Neural progenitor cell (in vitro differentiated cells): ENCODE measurements at regions not wholly inside any gene's neighbourhood (a gene's known extent, or its start where the extent isn't known, plus 50 kb on each side); places are given as distances from the start of the nearest gene placed in this dataset.

Experiments
- DNase-seq: peaks from one replicate; pipeline ENCODE4 v3.0.0-alpha.2; 2016; ENCODE audit warnings: low spot score
- H2AFZ ChIP-seq: fragments of 200-600 bp; sonication (generic); replicated peaks from 2 replicates; pipeline ENCODE4 v1.6.1; 2016; ENCODE audit warnings: antibody characterized with exemption
- H3F3A ChIP-seq: fragments of 200-600 bp; sonication (generic); 2 replicates; pipeline ENCODE4 v1.6.1; 2016; ENCODE audit warnings: antibody characterized with exemption, low read depth
- H3K27ac ChIP-seq: fragments of 200-600 bp; sonication (generic); 2 replicates; pipeline ENCODE4 v1.5.1; 2016; ENCODE audit warnings: mild to moderate bottlenecking
- H3K27me3 ChIP-seq: fragments of 200-600 bp; sonication (generic); 2 replicates; pipeline ENCODE4 v1.6.1; 2016; ENCODE audit warnings: mild to moderate bottlenecking, moderate library complexity
- H3K36me3 ChIP-seq: fragments of 200-600 bp; sonication (generic); 2 replicates; pipeline ENCODE4 v1.5.1; 2016
- H3K4me1 ChIP-seq: fragments of 200-600 bp; sonication (generic); 2 replicates; pipeline ENCODE4 v1.6.1; 2016; ENCODE audit warnings: mixed run types
- H3K4me2 ChIP-seq: fragments of 200-600 bp; sonication (generic); 2 replicates; pipeline ENCODE4 v1.6.1; 2016
- H3K4me3 ChIP-seq: fragments of 200-600 bp; sonication (generic); 2 replicates; pipeline ENCODE4 v1.5.1; 2016
- H3K79me2 ChIP-seq: fragments of 200-600 bp; sonication (generic); 2 replicates; pipeline ENCODE4 v1.6.1; 2016; ENCODE audit warnings: low read depth
- H3K9ac ChIP-seq: fragments of 200-600 bp; sonication (generic); 2 replicates; pipeline ENCODE4 v1.6.1; 2016
- H3K9me3 ChIP-seq: fragments of 200-600 bp; sonication (generic); 2 replicates; pipeline ENCODE4 v1.5.1; 2016; ENCODE audit warnings: low read depth
- H4K20me1 ChIP-seq: fragments of 200-600 bp; sonication (generic); 2 replicates; pipeline ENCODE4 v1.6.1; 2016; ENCODE audit warnings: low read depth
- H3K27ac Mint-ChIP-seq: 3 replicates; pipeline ENCODE4 v1.8.0; 2021; ENCODE audit warnings: mixed read lengths
- H3K27me3 Mint-ChIP-seq: 2 replicates; pipeline ENCODE4 v1.8.0; 2022; ENCODE audit warnings: low read depth, mild to moderate bottlenecking, inconsistent platforms, moderate library complexity, mixed read lengths; ENCODE audit not compliant: insufficient read depth
- H3K36me3 Mint-ChIP-seq: 3 replicates; pipeline ENCODE4 v1.8.0; 2021; ENCODE audit warnings: mixed read lengths
- H3K4me1 Mint-ChIP-seq: 3 replicates; pipeline ENCODE4 v1.8.0; 2021; ENCODE audit warnings: mixed read lengths
- H3K4me3 Mint-ChIP-seq: 3 replicates; pipeline ENCODE4 v1.8.0; 2021; ENCODE audit warnings: mild to moderate bottlenecking, moderate library complexity, mixed read lengths
- H3K9me3 Mint-ChIP-seq: 3 replicates; pipeline ENCODE4 v1.8.0; 2020; ENCODE audit warnings: mixed read lengths
- EZH2 ChIP-seq: fragments of 200-600 bp; sonication (generic); IDR thresholded peaks from 2 replicates; pipeline ENCODE4 v1.6.1; 2017; ENCODE audit warnings: antibody characterized with exemption, mild to moderate bottlenecking, moderate library complexity
- EZH2phosphoT487 ChIP-seq: fragments of 200-600 bp; sonication (generic); IDR thresholded peaks from 2 replicates; pipeline ENCODE4 v1.6.1; 2017; ENCODE audit warnings: antibody characterized with exemption
- TF ChIP-seq, protein P1 (sequence below): fragments of 200-600 bp; sonication (generic); IDR thresholded peaks from 2 replicates; pipeline ENCODE4 v1.5.1; 2017; ENCODE audit warnings: antibody characterized with exemption, mild to moderate bottlenecking

DNA sequence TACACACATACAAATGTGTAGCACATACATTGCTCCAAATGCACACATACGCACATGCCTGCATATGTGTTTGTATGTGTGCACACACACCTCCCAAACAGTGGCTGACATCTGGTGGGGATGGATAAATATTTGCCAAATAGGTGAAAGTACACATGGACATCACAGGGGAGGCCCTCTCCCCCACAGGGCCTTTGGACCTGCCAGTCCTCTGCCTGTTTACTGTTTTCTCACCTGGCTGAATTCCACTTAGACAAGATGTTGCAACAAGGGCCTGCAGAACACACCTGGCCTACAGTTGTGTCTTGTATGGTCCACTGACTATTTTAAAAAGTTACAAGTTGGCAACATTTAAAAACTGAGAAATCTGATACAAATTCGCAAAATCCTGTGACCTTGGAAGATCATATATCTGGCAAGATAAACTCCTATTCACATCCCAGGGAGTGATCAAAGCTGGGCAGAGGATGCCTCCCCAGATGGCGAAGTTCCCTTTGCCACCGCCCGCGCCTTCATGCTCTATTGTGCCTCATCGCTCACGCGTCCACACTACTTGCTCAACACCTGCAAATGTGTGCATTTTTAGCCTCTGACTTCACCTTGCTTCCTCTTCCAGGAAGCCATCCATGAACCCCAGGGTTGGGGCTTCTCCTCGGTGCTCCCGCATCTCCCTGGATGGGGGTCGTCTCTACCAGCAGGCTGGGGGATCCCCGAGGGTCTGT is 118.4 kb upstream of the FZD10 start:
- Histone ChIP-seq H3K4me3 (no peak overlapping the region), H3K9ac (no peak overlapping the region), H3K79me2 (no peaks in the 10 kb centered on the region), H3K9me3 (no peaks in the 10 kb centered on the region), H3K36me3 (no peaks in the 10 kb centered on the region), H4K20me1 (peaks cover 38% of the 10 kb centered on the region), H2AFZ (no peak overlapping the region), H3K4me1 (peaks cover 12% of the 10 kb centered on the region), H3K4me2 (no peak overlapping the region), H3K27me3 (peaks cover 100% of the 10 kb centered on the region), H3K27ac (no peak overlapping the region), H3F3A (peaks cover 39% of the 10 kb centered on the region)
- Mint-ChIP-seq H3K4me3 (peak overlapping the region; percentile 76), H3K9me3 (peaks cover 19% of the 10 kb centered on the region), H3K36me3 (no peaks in the 10 kb centered on the region), H3K27ac (peak overlapping the region; percentile 93), H3K27me3 (peaks cover 25% of the 10 kb centered on the region), H3K4me1 (peaks cover 47% of the 10 kb centered on the region)
- DNase-seq, result no peak
- TF ChIP-seq EZH2, result peak; percentile 12
- no peak for TF ChIP-seq EZH2phosphoT487

DNA sequence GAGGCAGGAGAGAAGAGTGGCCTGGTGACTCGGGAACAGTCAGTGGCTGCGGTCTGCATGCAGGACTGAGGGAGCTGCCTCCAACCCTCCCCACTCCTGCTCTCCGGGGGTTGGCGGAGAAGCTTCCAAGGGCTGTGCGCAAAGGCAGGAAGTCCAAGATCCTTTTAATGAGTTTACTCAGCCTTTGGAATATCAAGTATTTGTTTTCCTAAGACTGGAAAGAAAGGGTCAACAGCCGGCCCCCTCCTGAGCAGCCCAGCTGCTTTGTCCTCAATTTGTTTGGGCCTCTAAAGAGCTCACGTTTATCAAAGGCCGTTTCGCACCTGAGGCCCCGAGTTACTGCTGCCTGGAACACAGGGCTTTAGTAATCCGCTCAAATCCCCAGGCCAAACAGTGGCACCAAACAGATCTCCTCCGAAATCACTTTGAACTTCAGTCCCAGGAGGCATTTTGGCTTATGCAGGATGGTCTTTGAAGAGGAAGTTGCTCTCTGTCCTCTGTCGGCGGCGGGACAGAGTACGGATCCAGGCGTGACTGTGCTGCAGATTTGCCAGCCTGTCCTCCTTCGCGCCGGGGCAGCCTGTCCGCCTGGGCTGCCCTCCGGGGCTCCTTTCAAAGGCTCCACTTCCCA is 117.2 kb upstream of the FZD10 start:
- peaks cover 12% of the 10 kb centered on the region for H3K4me1 ChIP-seq
- no peaks in the 10 kb centered on the region for H3K36me3 ChIP-seq
- H3K4me3 Mint-ChIP-seq, result peak overlapping the region; percentile 76
- peaks cover 21% of the 10 kb centered on the region for H3K27me3 Mint-ChIP-seq
- DNase-seq, result peak; percentile 69
- H3K9ac ChIP-seq, result no peak overlapping the region
- H3K27me3 ChIP-seq, result peaks cover 100% of the 10 kb centered on the region
- no peaks in the 10 kb centered on the region for H3K79me2 ChIP-seq
- H3K4me2 ChIP-seq, result peak overlapping the region; percentile 61
- H3K9me3 ChIP-seq, result no peaks in the 10 kb centered on the region
- TF ChIP-seq, protein P1, sequence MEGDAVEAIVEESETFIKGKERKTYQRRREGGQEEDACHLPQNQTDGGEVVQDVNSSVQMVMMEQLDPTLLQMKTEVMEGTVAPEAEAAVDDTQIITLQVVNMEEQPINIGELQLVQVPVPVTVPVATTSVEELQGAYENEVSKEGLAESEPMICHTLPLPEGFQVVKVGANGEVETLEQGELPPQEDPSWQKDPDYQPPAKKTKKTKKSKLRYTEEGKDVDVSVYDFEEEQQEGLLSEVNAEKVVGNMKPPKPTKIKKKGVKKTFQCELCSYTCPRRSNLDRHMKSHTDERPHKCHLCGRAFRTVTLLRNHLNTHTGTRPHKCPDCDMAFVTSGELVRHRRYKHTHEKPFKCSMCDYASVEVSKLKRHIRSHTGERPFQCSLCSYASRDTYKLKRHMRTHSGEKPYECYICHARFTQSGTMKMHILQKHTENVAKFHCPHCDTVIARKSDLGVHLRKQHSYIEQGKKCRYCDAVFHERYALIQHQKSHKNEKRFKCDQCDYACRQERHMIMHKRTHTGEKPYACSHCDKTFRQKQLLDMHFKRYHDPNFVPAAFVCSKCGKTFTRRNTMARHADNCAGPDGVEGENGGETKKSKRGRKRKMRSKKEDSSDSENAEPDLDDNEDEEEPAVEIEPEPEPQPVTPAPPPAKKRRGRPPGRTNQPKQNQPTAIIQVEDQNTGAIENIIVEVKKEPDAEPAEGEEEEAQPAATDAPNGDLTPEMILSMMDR, result no peak
- TF ChIP-seq EZH2 (peak; percentile 54), EZH2phosphoT487 (peak; percentile 60)
- no peak overlapping the region for H2AFZ ChIP-seq
- peaks cover 39% of the 10 kb centered on the region for H3F3A ChIP-seq
- peaks cover 18% of the 10 kb centered on the region for H3K9me3 Mint-ChIP-seq
- H4K20me1 ChIP-seq, result peaks cover 38% of the 10 kb centered on the region
- no peak overlapping the region for H3K4me3 ChIP-seq
- H3K4me1 Mint-ChIP-seq, result peaks cover 47% of the 10 kb centered on the region
- H3K36me3 Mint-ChIP-seq, result peaks cover 3% of the 10 kb centered on the region
- H3K27ac ChIP-seq, result no peak overlapping the region
- H3K27ac Mint-ChIP-seq, result peak overlapping the region; percentile 93

DNA sequence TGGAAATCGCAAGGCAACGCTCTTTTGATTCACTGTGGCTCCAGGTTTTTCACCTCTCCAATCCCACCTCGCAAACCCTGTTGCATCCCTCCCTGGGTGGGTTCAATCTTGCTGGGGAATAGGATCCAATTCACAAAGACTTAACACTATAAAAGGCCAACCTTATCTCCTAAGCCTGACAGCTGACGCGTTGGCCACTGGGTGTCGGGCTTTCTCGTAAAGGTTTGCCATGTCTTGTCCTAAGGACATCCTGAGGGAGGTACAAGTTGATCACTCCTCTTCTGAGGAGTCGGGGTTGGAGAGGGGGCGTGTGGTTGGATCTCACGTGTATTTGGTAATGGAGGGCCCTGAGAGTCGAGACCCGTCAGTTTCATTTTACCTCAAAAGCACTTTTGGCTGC is 112.6 kb upstream of the FZD10 start:
- H3K4me3 Mint-ChIP-seq, result no peak overlapping the region
- peak; percentile 43 for DNase-seq

More for the DNA sequence above, 112.6 kb upstream of the FZD10 start:
- Histone ChIP-seq H3K9ac (no peak overlapping the region), H3K4me3 (no peak overlapping the region), H3K79me2 (no peaks in the 10 kb centered on the region), H3K36me3 (no peaks in the 10 kb centered on the region), H3K9me3 (no peaks in the 10 kb centered on the region), H2AFZ (no peak overlapping the region), H3K27ac (no peak overlapping the region), H3K4me2 (no peak overlapping the region), H3K27me3 (peaks cover 100% of the 10 kb centered on the region), H4K20me1 (peaks cover 19% of the 10 kb centered on the region), H3F3A (peaks cover 26% of the 10 kb centered on the region), H3K4me1 (peaks cover 11% of the 10 kb centered on the region)
- Mint-ChIP-seq H3K36me3 (peaks cover 3% of the 10 kb centered on the region), H3K9me3 (peaks cover 16% of the 10 kb centered on the region), H3K4me1 (peaks cover 39% of the 10 kb centered on the region), H3K27me3 (peaks cover 13% of the 10 kb centered on the region), H3K27ac (no peak overlapping the region)
- TF ChIP-seq, protein P1, result peak; percentile 45
- TF ChIP-seq EZH2phosphoT487, result no peak
